MM.1S (cell line): ENCODE measurements at regions not wholly inside any gene's neighbourhood (a gene's known extent, or its start where the extent isn't known, plus 50 kb on each side); places are given as distances from the start of the nearest gene placed in this dataset.

Source experiments
- EZH2 ChIP-seq: fragments of 300-600 bp; sonication (generic); optimal IDR thresholded peaks from 2 replicates; pipeline ENCODE3; 2017; ENCODE audit warnings: low read depth, mild to moderate bottlenecking, antibody characterized with exemption, low read length, mixed read lengths
- TF ChIP-seq, protein P1 (sequence below): fragments of 300-600 bp; sonication (generic); IDR thresholded peaks from 2 replicates; pipeline ENCODE4 v1.5.1; 2016; ENCODE audit warnings: antibody characterized with exemption, low read length, mixed read lengths

GRCh38 chr1:48077795-48078222, 80.6 kb upstream of the TRABD2B start:
- TF ChIP-seq, protein P1, sequence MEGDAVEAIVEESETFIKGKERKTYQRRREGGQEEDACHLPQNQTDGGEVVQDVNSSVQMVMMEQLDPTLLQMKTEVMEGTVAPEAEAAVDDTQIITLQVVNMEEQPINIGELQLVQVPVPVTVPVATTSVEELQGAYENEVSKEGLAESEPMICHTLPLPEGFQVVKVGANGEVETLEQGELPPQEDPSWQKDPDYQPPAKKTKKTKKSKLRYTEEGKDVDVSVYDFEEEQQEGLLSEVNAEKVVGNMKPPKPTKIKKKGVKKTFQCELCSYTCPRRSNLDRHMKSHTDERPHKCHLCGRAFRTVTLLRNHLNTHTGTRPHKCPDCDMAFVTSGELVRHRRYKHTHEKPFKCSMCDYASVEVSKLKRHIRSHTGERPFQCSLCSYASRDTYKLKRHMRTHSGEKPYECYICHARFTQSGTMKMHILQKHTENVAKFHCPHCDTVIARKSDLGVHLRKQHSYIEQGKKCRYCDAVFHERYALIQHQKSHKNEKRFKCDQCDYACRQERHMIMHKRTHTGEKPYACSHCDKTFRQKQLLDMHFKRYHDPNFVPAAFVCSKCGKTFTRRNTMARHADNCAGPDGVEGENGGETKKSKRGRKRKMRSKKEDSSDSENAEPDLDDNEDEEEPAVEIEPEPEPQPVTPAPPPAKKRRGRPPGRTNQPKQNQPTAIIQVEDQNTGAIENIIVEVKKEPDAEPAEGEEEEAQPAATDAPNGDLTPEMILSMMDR: no peak
- TF ChIP-seq EZH2: no peak
